SKM-1 treated with dmso at 0.1 percent for 144 hours (cell line): ENCODE measurements at regions not wholly inside any gene's neighbourhood (a gene's known extent, or its start where the extent isn't known, plus 50 kb on each side); places are given as distances from the start of the nearest gene placed in this dataset.

Experiments
- DNase-seq: peaks from one replicate; lab custom pipeline; 2025; ENCODE audit not compliant: unreplicated experiment; lab: John Stamatoyannopoulos, UW

- DNase-seq = no peak
These were observed 78.7 kb upstream of the MPHOSPH6 start for GRCh38 chr16:82248677-82249076.

GRCh38 chr16:82248012-82248656 is 78.1 kb upstream of the MPHOSPH6 start:
- no peak for DNase-seq

GRCh38 chr16:82242201-82242600 is 72.2 kb upstream of the MPHOSPH6 start:
- DNase-seq = no peak

GRCh38 chr16:82241469-82242052 is 71.5 kb upstream of the MPHOSPH6 start:
- no peak for DNase-seq

GRCh38 chr16:82240111-82240510 is 70.1 kb upstream of the MPHOSPH6 start:
- DNase-seq = no peak

- DNase-seq = no peak
These were observed 66.9 kb upstream of the MPHOSPH6 start for GRCh38 chr16:82236875-82237274.

GRCh38 chr16:82236415-82236814 is 66.4 kb upstream of the MPHOSPH6 start:
- DNase-seq = no peak

- no peak for DNase-seq
These were observed 62.8 kb upstream of the MPHOSPH6 start for GRCh38 chr16:82232806-82233205.

- no peak for DNase-seq
These were observed 61.2 kb upstream of the MPHOSPH6 start for GRCh38 chr16:82231008-82231787.

- DNase-seq = peak; percentile 52
These were observed 60.0 kb upstream of the MPHOSPH6 start for GRCh38 chr16:82229800-82230619.

GRCh38 chr16:82226327-82226726 is 56.3 kb upstream of the MPHOSPH6 start:
- DNase-seq = no peak

GRCh38 chr16:82224821-82225220 is 54.8 kb upstream of the MPHOSPH6 start:
- no peak for DNase-seq

GRCh38 chr16:82220541-82220940 is 50.5 kb upstream of the MPHOSPH6 start:
- no peak for DNase-seq
